HG02623 (cell line): ENCODE measurements at regions not wholly inside any gene's neighbourhood (a gene's known extent, or its start where the extent isn't known, plus 50 kb on each side); places are given as distances from the start of the nearest gene placed in this dataset.
"Not testable (repeated sequence)": the region's sequence is repeated elsewhere in the genome, so short reads cannot be mapped to it uniquely, and the experiment has no call there.

Experiments used
- ATAC-seq: cut with Tn5 transposase; IDR thresholded peaks from one replicate; pipeline ENCODE4 v1.9.1; 2021; ENCODE audit warnings: moderate library complexity; ENCODE audit not compliant: unreplicated experiment

DNA sequence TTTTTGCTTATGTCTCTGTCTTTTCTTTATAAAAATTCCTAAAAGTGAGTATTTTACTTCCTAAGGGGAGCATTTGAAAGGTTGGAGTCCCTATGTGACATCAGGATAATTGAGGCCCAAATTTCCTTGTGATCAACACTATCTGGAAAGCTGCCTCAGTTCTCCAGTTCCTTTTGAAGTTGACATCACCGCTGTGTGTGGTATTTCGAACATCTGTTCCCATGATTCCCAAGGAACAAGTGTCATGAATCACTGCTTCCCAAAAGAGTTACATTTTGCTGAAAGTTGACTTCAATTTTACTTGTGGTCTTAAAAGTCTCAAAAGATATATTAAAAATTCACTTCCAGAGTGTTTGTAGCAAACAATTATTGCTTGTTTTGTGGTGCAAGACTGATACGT lies 452.1 kb upstream of the RGMB start:
- no peak for ATAC-seq

DNA sequence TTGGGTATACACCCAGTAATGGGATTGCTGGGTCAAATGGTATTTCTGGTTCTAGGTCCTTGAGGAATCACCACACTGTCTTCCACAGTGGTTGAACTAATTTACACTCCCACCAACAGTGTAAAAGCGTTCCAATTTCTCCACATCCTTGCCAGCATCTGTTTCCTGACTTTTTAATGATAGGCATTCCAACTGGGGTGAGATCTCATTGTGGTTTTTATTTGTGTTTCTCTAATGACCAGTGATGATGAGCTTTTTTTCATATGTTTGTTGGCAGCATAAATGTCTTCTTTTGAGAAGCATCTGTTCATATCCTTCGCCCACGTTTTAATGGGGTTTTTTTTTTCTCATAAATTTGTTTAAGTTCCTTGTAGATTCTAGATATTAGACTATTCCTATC lies 448.3 kb upstream of the RGMB start:
- not testable (repeated sequence) for ATAC-seq

DNA sequence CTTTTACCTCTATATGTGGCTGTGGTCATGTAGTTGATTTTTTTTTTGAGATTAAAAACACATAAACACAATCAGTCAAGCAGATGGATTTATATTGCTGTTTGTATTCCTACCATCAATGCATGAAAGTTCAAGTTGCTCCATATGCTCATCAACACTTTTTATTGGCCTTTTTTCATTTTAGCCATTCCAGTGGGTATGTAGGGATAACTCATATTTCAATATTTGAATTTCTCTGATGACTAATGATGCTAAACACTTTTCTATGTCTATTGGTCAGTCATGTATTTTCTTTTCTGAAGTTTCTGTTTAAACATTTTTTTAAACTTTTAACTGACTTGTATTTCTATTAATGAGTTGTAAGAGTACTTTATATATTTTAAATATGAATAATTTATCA lies 445.4 kb upstream of the RGMB start:
- ATAC-seq = no peak

DNA sequence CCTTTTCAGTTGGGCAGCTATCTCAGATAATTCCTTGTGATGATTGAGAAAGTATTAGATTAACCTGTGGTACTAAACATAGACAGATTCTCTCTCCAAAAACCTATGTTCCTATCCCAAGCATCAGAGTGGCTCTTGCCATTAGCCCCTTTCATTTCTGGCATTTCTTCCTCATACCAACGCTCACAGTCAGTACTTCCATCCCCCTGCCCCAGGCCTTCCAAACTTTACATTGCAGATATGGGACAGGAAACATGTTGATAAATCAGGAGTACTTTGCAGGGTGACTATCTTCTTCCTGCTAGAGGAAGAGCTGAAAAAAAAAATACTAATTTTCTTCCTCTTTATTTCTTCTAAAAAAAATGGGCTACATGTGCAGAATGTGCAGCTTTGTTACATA lies 442.6 kb upstream of the RGMB start:
- no peak for ATAC-seq

DNA sequence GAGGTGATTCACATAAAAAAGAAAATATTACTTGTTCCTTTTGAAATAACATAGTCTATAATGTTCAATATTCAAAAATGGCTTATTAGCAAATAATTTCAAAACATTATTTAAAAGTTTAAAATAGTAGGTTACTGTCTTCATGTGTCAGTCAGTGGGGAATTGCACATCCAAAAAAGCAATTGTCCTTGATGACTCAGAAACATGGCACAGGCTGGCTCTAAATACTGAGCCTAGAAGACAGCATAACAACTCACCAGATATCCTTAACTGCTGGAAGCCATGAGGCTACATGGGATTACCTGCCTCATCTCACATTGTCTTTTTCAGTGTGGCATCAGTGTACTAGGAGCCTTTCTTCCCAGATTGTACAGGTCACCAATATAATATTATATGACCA lies 439.5 kb upstream of the RGMB start:
- ATAC-seq = no peak

DNA sequence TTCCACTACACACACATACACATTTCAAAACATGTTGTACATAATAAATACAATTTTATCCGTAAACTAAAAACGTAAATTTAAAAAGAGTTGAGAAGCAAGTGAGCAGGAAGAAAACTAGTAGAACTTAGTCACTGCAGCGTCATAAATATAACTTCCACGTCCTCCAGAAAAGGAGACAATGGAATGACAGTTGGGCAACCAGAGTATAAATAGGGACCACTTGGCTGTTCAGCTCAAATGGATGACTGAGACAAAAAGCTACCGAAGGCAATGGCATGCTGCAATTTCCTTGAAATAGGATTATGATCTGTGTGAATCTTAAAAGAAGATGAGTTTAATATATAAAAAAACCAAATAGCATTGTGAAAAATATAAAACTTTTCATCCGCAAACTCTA lies 438.5 kb upstream of the RGMB start:
- ATAC-seq = no peak

DNA sequence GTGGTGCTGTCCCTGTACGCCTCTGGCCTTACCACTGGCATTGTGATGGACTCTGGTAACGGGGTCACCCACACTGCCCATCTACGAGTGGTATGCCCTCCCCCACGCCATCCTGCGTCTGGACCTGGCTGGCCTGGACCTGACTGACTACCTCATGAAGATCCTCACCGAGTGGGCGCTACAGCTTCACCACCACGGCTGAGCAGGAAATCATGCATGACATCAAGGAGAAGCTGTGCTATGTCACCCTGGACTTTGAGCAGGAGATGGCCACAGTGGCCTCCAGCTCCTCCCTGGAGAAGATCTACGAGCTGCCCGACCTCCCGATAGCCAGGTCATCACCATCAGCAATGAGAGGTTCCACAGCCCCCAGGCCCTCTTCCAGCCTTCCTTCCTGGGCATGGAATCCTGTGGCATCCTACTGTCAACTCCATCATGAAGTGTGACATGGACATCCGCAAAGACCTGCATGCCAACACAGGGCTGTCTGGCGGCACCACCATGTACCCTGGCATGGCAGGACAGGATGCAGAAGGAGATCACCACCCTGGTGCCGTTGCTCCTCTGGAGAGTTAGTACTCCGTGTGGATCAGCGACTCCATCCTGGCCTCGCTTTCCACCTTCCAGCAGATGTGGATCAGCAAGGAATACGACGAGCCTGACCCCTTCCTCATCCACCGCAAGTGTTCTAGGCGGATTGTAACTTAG lies 434.2 kb upstream of the RGMB start:
- no peak for ATAC-seq

DNA sequence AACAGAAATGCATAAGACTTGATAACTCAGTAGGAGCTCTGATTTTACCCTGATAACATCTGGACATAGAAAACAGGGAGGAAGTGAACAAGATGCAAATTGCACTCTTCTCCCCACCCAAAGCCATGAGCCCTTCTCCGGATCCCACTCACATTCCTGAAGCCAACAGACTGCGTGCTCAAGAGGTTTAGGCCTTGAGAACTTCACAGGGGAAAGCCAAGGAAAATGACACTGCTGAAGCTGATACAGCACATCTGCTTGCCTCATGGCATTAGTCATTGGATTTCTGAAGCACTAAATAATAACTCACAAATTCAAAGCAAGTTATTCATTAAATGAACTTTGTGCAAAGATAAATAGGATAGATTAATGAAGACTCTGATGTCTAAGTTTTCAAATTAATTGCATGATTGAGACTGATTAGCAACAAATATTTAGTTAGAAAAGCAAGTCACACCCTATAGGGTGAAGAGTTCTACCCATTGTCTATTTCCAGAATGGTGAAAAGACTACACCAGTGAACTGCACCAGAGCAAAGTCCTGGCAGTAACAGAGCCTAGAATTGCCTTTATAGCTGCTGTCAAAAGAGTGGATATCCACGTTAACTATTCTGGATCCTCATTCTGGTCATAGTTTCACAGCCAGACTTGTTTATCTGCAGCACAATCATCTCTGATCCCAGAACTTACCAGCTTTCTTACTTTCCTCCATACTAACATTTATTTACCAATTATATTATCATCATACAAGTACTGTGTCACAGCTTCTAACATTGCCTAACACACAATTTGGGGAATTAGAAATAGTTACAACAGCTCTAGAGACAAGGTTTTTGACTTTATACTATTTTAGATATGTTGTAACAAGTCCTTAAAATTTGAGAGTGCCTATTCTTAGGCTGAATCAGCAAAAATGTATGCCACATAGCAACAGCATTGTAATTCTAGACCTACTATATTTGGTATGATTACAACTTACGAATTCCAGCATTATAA lies 432.1 kb upstream of the RGMB start:
- ATAC-seq = no peak

DNA sequence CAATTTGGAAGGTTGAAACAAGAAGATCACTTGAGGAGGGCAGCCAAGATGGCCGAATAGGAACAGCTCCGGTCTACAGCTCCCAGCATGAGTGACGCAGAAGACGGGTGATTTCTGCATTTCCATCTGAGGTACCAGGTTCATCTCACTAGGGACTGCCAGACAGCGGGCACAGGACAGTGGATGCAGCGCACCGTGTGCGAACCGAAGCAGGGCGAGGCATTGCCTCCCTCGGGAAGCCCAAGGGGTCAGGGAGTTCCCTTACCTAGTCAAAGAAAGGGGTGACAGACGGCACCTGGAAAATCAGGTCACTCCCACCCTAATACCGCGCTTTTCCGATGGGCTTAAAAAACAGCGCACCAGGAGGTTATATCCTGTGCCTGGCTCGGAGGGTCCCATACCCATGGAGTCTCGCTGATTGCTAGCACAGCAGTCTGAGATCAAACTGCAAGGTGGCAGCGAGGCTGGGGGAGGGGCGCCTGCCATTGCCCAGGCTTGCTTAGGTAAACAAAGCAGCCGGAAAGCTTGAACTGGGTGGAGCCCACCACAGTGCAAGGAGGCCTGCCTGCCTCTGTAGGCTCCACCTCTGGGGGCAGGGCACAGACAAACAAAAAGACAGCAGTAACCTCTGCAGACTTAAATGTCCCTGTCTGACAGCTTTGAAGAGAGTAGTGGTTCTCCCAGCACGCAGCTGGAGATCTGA lies 430.4 kb upstream of the RGMB start:
- not testable (repeated sequence) for ATAC-seq

DNA sequence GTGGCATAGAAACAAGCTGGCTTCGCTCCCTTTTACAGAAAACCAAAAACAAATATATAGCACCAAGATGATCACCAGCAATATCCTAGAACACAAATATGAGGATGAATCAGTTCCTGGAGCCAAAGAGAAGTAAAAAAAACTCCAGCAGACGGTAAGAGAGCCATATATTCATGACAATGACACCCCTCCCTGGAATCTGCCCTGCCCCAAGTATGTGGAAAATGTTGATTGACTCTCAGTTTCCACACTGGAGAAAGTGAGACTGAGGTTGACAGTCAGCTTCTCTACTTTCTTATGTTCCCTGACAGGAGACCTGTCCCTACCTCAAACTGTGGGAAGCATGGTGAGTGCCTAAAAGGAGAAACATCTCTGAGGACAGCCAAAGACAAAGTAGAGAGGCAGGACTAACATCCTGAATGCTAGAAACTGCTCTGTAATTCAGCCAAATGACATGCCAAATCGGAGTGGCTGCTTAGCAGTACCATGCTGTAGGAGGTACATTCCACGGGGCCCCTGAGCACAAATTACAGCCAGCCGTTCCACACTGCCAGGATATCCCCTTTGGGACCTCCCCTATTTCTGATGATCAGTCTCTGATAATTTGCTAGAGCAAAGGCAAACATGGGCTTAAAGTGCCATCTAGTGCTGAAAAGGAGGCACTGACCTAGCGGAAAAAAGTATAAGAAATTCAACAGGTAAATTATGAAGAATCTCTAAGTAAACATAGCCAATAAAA lies 424.0 kb upstream of the RGMB start:
- no peak for ATAC-seq

DNA sequence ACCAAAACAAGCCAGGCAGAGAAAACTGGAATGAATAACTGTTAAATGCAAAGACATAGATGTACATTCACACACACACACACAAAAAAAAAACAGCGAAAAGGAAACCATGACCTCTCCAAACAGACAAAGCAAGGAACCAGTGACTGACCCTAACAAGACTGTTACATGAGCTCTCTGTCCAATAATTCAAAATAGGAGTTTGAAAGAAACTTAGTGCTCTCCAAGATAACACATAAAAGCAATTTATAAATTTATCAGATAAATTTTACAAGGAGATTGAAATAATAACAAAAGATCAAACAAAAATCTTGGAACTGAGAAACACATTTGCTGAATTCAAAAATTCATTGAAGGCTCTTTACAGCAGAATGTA lies 423.5 kb upstream of the RGMB start:
- ATAC-seq = no peak

DNA sequence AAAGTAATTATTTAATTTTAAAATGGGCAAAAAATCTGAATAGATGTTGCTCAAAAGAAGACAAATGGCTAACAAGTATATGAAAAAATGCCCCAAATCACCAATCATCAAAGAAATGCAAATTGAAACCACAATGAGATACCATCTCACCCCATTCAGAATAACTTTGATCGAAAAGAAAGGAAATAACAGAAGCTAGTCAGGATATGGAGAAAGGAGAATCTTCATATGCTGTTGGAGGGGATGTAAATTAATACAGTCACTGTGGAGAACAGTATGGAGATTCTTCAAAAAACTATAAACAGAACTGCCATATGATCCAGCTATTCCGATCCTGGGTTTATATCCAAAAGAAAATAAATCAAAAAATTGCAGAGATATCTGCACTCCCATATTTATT lies 418.5 kb upstream of the RGMB start:
- no peak for ATAC-seq

DNA sequence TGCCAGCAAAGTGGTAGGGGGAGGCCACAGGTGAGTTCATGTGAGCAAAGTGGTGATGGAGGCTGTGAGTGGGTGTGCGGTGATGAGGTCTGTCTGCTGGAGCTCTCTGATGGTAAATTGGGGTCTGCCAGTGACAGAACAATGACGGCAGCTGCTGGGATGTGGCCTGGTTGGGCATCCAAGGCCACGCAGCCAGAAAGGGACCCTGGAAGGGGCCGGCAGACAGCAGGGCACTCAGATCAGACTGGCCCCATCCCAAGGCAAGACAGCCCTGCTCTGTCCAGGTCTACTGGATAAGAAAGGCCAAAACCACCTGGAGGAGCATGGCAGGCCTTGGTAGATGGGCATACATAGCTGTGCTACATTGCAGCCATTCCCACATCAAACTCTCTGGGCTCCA lies 412.9 kb upstream of the RGMB start:
- ATAC-seq = no peak

DNA sequence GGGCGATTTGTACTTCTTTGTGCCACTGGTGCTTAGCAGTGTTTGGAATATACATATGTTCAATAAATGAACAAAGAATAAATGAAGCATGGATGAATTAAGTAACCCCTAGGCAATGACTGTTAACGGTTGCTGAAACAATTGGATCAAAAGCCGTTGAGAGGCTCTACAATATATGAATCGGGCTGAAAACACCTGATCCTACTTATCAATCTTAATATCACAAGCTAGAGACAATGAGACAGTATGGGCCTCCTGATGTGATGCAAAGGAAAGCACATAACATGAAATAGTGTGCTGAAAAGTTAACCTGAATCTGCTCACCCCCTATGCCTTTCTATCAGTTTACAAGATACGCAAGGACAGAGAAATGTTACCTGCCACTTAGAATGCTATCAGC lies 410.3 kb upstream of the RGMB start:
- ATAC-seq = no peak

DNA sequence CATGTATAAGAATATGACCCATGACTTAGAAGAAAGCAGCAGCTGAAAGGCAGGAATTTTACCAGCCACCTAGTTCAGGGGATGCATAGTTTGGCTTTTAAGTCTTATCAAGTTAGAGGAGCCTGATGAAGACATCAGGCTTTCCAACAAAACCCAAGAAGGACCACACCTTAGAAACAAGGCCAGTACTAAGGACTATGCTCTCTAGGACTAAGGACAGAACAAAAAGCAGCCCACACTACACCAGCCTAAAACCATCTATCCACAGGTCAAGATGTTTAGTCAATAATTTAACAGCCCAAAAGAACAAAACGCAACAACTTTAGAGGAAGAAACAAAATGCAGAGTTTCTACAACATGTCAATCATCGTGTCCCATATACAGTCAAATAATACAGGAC lies 408.9 kb upstream of the RGMB start:
- no peak for ATAC-seq

DNA sequence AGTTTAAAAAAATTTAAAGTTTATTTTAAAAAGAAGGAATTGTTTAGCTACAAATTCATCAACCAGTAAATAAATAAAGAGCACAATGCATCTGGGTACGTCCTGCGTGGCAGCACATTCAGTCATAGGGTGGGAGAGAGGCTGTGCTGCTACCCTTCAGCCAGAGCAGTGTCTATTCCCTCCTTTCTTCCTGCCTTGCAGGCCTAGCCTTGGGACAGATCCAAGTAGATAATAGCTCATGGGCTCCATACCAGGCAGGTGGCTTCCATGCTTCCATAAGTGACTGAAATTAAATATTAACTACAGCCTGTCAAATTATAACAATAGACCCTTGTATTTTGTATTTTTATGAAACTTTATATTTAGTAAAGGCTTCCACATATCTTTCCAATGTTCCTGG lies 408.3 kb upstream of the RGMB start:
- ATAC-seq = no peak

DNA sequence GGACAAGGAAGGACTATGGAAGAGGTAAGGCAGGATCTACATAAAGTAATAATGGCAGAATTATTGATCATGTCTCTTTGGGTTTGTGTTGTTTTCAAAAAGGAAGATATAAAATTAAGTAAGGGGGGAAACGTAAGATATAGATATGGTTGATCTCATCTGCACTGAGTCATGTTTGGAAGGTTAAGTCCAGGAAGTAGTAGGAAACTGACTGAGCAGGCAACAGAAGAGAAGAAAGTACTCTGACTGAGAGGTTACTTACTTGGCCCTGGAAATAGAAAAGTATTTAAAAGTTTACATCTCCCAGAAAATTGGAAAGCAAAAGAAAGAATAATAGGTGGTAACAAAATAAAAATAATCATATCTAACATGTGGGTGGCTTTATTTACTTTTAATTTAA lies 405.3 kb upstream of the RGMB start:
- ATAC-seq = no peak

DNA sequence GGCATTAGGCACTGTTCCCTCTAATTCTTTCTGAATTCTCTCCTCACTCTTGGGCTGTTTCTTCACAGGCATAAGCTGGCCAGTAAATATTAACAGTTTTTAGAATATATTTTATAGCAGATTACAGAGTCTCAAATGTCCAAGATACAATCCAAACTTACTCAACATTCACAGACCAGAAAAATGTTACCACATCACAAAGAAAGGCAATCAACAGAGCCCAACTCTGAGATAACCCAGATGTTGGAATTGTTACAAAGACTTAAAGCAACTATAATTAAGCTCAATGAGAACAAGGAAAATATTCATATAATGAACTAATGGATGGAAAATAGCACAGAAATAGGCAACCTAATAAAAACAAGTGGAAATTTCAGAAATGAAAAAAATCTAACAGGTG lies 401.1 kb upstream of the RGMB start:
- no peak for ATAC-seq

DNA sequence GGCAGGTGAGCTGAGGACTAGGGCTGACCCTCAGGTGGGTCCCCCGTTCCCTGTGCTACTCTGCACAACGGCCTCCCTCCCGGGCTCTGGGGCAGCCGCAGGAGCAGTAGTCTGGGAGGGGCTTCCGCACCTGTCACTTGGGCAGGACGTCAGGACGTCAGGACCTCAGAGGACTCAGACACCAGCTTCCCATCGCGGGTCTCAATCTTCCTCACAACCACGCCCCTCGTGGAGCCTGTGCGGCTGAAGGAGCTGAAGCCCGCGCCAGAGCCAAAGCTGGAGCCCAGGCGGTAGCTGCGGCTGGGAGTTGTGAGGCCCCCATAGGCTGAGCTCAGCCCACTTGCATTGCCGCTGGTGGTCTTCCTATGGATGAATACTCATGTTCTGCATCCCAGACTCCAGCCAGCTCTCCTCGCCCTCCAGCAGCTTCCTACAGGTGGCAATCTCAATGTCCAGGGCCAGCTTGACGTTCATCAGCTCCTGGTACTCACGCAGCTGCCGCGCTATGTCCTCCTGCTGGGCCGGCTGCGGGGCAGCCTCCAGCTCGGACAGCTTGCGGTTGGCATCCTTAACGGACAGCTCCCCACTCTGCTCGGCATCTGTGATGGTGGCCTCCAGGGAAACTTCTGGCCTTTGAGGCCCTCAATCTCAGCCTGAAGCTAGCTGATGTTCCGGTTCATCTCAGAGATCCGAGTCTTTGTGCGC lies 381.4 kb upstream of the RGMB start:
- no peak for ATAC-seq

DNA sequence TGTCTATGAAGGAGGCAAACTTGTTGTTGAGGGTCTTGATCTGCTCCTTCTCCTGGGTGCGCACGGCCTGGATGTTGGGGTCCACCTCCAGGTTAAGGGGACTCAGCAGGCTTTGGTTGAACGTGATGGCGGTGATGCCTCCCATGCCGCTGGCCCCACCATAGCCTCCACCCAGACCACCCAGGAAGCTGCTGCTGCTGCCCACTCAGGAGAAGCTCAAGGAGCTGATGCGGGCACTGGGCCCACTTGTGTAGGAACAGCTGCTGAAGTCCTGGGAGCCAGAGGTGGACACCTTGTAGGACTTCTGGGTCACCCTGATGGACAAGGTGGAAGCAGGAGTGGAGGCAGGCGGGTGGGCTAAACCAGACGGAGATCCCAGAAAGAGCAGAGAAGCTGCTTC lies 380.3 kb upstream of the RGMB start:
- ATAC-seq = not testable (repeated sequence)
